Activated CD8-positive, alpha-beta memory T cell treated with anti-CD3 and anti-CD28 coated beads for 24 hours (primary cell): ENCODE measurements at regions not wholly inside any gene's neighbourhood (a gene's known extent, or its start where the extent isn't known, plus 50 kb on each side); places are given as distances from the start of the nearest gene placed in this dataset.
"Not testable (repeated sequence)": the region's sequence is repeated elsewhere in the genome, so short reads cannot be mapped to it uniquely, and the experiment has no call there.

ENCODE experiments used
- DNase-seq: peaks from one replicate; pipeline ENCODE4 v3.0.0-alpha.2; 2020

- no peak for DNase-seq
Measured at GRCh38 chr3:16708285-16708684, 103.1 kb upstream of the DAZL start.

- DNase-seq: not testable (repeated sequence)
Measured at GRCh38 chr3:16711691-16712090, 106.5 kb upstream of the DAZL start.

- no peak for DNase-seq
Measured at GRCh38 chr3:16715281-16715680, 110.1 kb upstream of the DAZL start.

- no peak for DNase-seq
Measured at GRCh38 chr3:16719426-16719825, 114.2 kb upstream of the DAZL start.

- no peak for DNase-seq
Measured at GRCh38 chr3:16720367-16720940, 115.2 kb upstream of the DAZL start.

GRCh38 chr3:16721494-16721893, 116.3 kb upstream of the DAZL start:
- DNase-seq: no peak

GRCh38 chr3:16723978-16724377, 118.8 kb upstream of the DAZL start:
- no peak for DNase-seq

GRCh38 chr3:16724487-16724886, 119.3 kb upstream of the DAZL start:
- DNase-seq: no peak

- no peak for DNase-seq
Measured at GRCh38 chr3:16725972-16726371, 120.7 kb upstream of the DAZL start.

- DNase-seq: no peak
Measured at GRCh38 chr3:16728770-16729745, 123.8 kb upstream of the DAZL start.

- DNase-seq: no peak
Measured at GRCh38 chr3:16738451-16738850, 133.2 kb upstream of the DAZL start.

- DNase-seq: no peak
Measured at GRCh38 chr3:16739541-16740105, 134.4 kb upstream of the DAZL start.

GRCh38 chr3:16740515-16740914, 135.3 kb upstream of the DAZL start:
- DNase-seq: no peak

GRCh38 chr3:16741103-16741758, 136.0 kb upstream of the DAZL start:
- DNase-seq: no peak

GRCh38 chr3:16741890-16742289, 136.7 kb upstream of the DAZL start:
- no peak for DNase-seq

GRCh38 chr3:16743276-16743675, 138.1 kb upstream of the DAZL start:
- no peak for DNase-seq

GRCh38 chr3:16759227-16759903, 125.4 kb upstream of the PLCL2 start:
- no peak for DNase-seq

- DNase-seq: no peak
Measured at GRCh38 chr3:16761571-16761970, 123.2 kb upstream of the PLCL2 start.

- no peak for DNase-seq
Measured at GRCh38 chr3:16765661-16766060, 119.1 kb upstream of the PLCL2 start.

- DNase-seq: no peak
Measured at GRCh38 chr3:16767006-16767405, 117.7 kb upstream of the PLCL2 start.

- no peak for DNase-seq
Measured at GRCh38 chr3:16768014-16768413, 116.7 kb upstream of the PLCL2 start.

- no peak for DNase-seq
Measured at GRCh38 chr3:16768956-16769355, 115.8 kb upstream of the PLCL2 start.

GRCh38 chr3:16769525-16769924, 115.2 kb upstream of the PLCL2 start:
- no peak for DNase-seq
